Large intestine (tissue), 3 donors: ENCODE measurements at regions not wholly inside any gene's neighbourhood (a gene's known extent, or its start where the extent isn't known, plus 50 kb on each side); places are given as distances from the start of the nearest gene placed in this dataset.

Experiments
- DNase-seq, 2 donors: peaks; one replicate each; pipeline versions ENCODE4 v3.0.0 to v3.0.0-alpha.2; 2013
- H3K27ac ChIP-seq: one replicate; pipeline ENCODE4 v1.5.1; 2013; ENCODE audit warnings: low read length
- H3K27me3 ChIP-seq: 2 replicates; pipeline ENCODE4 v1.6.1; 2013; ENCODE audit warnings: low read length; ENCODE audit not compliant: control insufficient read depth, insufficient read depth
- H3K36me3 ChIP-seq: 2 replicates; pipeline ENCODE4 v1.6.1; 2013; ENCODE audit warnings: low read length; ENCODE audit not compliant: control insufficient read depth, insufficient read depth
- H3K4me1 ChIP-seq: one replicate; pipeline ENCODE4 v1.6.1; 2013; ENCODE audit warnings: low read length; ENCODE audit not compliant: control insufficient read depth, insufficient read depth
- H3K4me3 ChIP-seq: one replicate; pipeline ENCODE4 v1.5.1; 2013; ENCODE audit warnings: low read length
- H3K9me3 ChIP-seq: one replicate; pipeline ENCODE4 v1.6.1; 2013; ENCODE audit warnings: mild to moderate bottlenecking, low read depth, low read length, moderate library complexity; ENCODE audit not compliant: control insufficient read depth
- WGBS: methylation state at CpG from one replicate; pipeline ENCODE4 v1.1.5; 2013; ENCODE audit warnings: low lambda C conversion rate; ENCODE audit not compliant: insufficient coverage; 5-methylcytosine and 5-hydroxymethylcytosine counted together

DNA sequence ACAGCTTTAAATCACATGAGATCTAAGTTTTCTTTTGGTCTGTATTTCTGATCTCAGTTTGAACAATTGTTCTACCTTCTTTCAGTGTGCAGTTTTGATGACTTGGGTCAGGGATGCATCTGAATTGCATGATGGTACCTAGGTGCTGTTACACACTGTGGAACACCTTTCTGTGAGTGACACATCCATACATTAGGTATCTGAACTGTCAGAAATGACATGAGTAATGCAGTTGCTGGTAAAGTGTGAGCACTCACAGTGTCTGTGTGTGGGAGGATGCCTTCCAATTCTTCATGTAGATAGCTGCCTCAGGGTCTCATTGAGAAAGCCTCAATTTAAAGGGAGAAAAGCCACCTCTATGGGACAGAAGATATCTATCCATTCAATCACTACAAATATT, 411.9 kb downstream of the PPARGC1A start:
- Histone ChIP-seq H3K4me3 (no peak overlapping the region), H3K27ac (no peak overlapping the region), H3K27me3 (no peaks in the 10 kb centered on the region), H3K9me3 (no peaks in the 10 kb centered on the region), H3K4me1 (no peaks in the 10 kb centered on the region), H3K36me3 (no peaks in the 10 kb centered on the region)
- no peak for DNase-seq

- Histone ChIP-seq H3K27ac (peak overlapping the region; percentile 28), H3K36me3 (no peaks in the 10 kb centered on the region), H3K27me3 (no peaks in the 10 kb centered on the region), H3K4me1 (no peaks in the 10 kb centered on the region), H3K9me3 (no peaks in the 10 kb centered on the region), H3K4me3 (no peak overlapping the region)
- peak; percentile 55 to 62 for DNase-seq
- no CpG with 5 or more reads among the region's 1 CpG for WGBS
Measured at GRCh38 chr4:23476515-23477090, 413.2 kb downstream of the PPARGC1A start.

GRCh38 chr4:23463071-23463470, 426.8 kb downstream of the PPARGC1A start:
- Histone ChIP-seq H3K4me3 (no peak overlapping the region), H3K27me3 (no peaks in the 10 kb centered on the region), H3K36me3 (no peaks in the 10 kb centered on the region), H3K4me1 (no peaks in the 10 kb centered on the region), H3K27ac (no peak overlapping the region), H3K9me3 (no peaks in the 10 kb centered on the region)
- DNase-seq, result no peak

DNA sequence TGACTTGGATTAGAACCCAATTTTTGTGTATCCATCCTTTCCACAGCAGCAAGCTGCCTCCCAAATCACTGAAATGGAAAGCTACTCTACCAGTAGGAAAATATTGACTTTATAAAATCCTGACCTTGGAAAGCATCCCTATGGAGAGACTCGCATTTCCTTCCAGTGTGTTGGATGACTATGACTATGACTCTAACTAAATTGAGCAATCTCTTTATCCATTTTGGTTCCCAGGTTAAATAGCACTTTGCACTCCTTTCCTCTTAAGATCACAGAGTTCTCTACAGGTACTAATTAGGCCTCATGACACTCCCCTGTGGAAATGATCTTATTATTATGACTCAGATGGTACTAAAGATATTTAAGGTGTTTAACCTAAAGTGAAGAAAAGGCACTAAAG, 431.8 kb downstream of the PPARGC1A start:
- no peak overlapping the region for H3K4me3 ChIP-seq
- no peak for DNase-seq
- no peak overlapping the region for H3K27ac ChIP-seq
- H3K4me1 ChIP-seq, result no peaks in the 10 kb centered on the region
- no peaks in the 10 kb centered on the region for H3K36me3 ChIP-seq
- no CpG with 5 or more reads among the region's 1 CpG for WGBS
- H3K9me3 ChIP-seq, result no peaks in the 10 kb centered on the region
- H3K27me3 ChIP-seq, result no peaks in the 10 kb centered on the region

DNA sequence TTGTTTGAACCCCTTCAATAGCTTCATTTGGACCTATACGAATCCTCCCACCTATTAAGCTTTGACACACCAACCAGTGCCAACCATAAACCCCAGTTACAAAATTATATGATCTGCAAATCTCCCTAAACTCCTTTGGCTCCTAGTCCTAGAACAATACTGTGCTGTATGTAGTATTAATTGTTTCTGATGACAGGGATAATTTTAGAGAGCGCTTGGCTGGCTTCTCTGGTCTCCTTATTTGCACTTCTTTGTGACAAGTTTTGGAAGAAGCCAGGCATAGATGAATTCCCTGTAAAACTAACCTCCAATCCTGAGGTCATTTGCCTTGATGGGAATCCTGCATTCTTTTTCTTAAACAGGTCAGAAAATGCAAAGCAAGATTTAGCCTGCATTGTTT, 433.0 kb downstream of the PPARGC1A start:
- Histone ChIP-seq H3K27me3 (no peaks in the 10 kb centered on the region), H3K4me3 (no peak overlapping the region), H3K36me3 (no peaks in the 10 kb centered on the region), H3K4me1 (no peaks in the 10 kb centered on the region), H3K9me3 (no peaks in the 10 kb centered on the region), H3K27ac (no peak overlapping the region)
- no peak for DNase-seq
- WGBS, result 100% methylated on average over 1 of the region's 2 CpGs

GRCh38 chr4:23455456-23456158, 434.2 kb downstream of the PPARGC1A start:
- Histone ChIP-seq H3K4me1 (no peaks in the 10 kb centered on the region), H3K27ac (no peak overlapping the region), H3K36me3 (no peaks in the 10 kb centered on the region), H3K4me3 (no peak overlapping the region), H3K9me3 (no peaks in the 10 kb centered on the region), H3K27me3 (no peaks in the 10 kb centered on the region)
- 26% methylated on average over 3 of the region's 5 CpGs for WGBS
- no peak for DNase-seq

DNA sequence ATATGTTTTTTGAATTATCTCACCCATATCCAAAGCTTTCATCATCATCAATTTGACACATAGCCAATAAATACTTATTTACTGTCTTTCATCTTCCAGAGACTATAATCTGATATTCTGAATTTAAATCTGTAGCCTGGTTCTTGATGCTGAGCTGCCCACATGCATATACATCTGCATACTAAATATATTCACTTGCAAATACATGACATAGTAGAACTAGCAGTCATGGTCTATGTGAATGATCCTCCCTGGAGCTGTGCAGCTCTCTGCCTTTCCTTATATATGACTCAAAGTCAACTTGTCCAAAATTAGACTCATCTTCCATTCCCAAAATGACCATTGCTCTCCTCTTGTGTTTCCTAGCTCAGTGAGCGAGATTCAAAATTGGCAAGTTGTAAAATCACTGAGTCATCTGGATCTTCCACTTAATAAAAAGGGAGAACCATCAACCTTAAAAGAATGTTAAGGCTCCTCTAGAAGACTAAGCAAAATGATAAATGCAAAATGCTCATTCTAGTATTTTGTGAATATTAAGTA, 448.2 kb downstream of the PPARGC1A start:
- Histone ChIP-seq H3K27ac (no peak overlapping the region), H3K27me3 (no peaks in the 10 kb centered on the region), H3K9me3 (no peaks in the 10 kb centered on the region), H3K4me3 (no peak overlapping the region), H3K4me1 (no peaks in the 10 kb centered on the region), H3K36me3 (no peaks in the 10 kb centered on the region)
- WGBS, result 100% methylated on average over 1 of the region's 1 CpG
- no peak for DNase-seq

- Histone ChIP-seq H3K27ac (no peak overlapping the region), H3K36me3 (no peaks in the 10 kb centered on the region), H3K9me3 (no peaks in the 10 kb centered on the region), H3K4me1 (no peaks in the 10 kb centered on the region), H3K27me3 (no peaks in the 10 kb centered on the region), H3K4me3 (no peak overlapping the region)
- WGBS, result no CpG with 5 or more reads among the region's 1 CpG
- no peak for DNase-seq
Measured at GRCh38 chr4:23438764-23439163, 451.1 kb downstream of the PPARGC1A start.

GRCh38 chr4:23429497-23429896, 460.4 kb downstream of the PPARGC1A start:
- H3K4me3 ChIP-seq, result no peak overlapping the region
- H3K4me1 ChIP-seq, result no peaks in the 10 kb centered on the region
- no peaks in the 10 kb centered on the region for H3K9me3 ChIP-seq
- H3K27ac ChIP-seq, result no peak overlapping the region
- H3K36me3 ChIP-seq, result no peaks in the 10 kb centered on the region
- no peaks in the 10 kb centered on the region for H3K27me3 ChIP-seq
- DNase-seq, result no peak

DNA sequence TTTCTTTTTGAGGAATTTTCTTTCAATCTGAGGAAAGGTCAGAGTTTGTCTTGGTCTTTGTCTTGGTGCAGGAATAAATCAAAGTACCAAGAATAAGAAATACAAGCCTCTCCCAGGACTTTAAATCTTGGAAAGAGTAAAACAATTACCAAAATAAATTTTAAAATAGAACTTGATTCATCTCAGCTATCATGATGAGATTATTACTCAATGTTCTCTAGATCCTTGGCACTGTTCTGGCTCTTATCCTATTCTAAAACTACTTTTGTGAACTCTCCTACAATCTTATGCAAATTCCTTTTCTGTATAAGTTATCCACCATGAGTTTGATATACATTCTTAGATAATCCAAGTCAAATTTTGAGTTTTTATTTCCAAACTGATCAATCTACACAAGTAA, 464.3 kb downstream of the PPARGC1A start:
- H3K27ac ChIP-seq, result no peak overlapping the region
- no peaks in the 10 kb centered on the region for H3K27me3 ChIP-seq
- DNase-seq, result no peak
- no peaks in the 10 kb centered on the region for H3K36me3 ChIP-seq
- no peaks in the 10 kb centered on the region for H3K9me3 ChIP-seq
- no peaks in the 10 kb centered on the region for H3K4me1 ChIP-seq
- no peak overlapping the region for H3K4me3 ChIP-seq

- no peak for DNase-seq
- Histone ChIP-seq H3K36me3 (no peaks in the 10 kb centered on the region), H3K4me1 (no peaks in the 10 kb centered on the region), H3K27ac (no peak overlapping the region), H3K9me3 (no peaks in the 10 kb centered on the region), H3K4me3 (no peak overlapping the region), H3K27me3 (no peaks in the 10 kb centered on the region)
- WGBS, result no CpG with 5 or more reads among the region's 3 CpGs
Measured at GRCh38 chr4:23423540-23423939, 466.3 kb downstream of the PPARGC1A start.
